Smooth muscle cell (in vitro differentiated cells): ENCODE measurements at regions not wholly inside any gene's neighbourhood (a gene's known extent, or its start where the extent isn't known, plus 50 kb on each side); places are given as distances from the start of the nearest gene placed in this dataset.

Source experiments
- DNase-seq: peaks from one replicate; lab custom pipeline; 2025; ENCODE audit not compliant: unreplicated experiment; lab: John Stamatoyannopoulos, UW
- H2AFZ ChIP-seq: fragments of 200-600 bp; sonication (generic); 2 replicates; pipeline ENCODE4 v1.6.0; 2016; ENCODE audit warnings: antibody characterized with exemption, low read depth, mild to moderate bottlenecking
- H3F3A ChIP-seq: fragments of 200-600 bp; sonication (generic); 2 replicates; pipeline ENCODE4 v1.6.0; 2017; ENCODE audit warnings: antibody characterized with exemption, low read depth
- H3K27ac ChIP-seq: fragments of 200-600 bp; sonication (generic); 2 replicates; pipeline ENCODE4 v1.5.1; 2016; ENCODE audit warnings: low read depth, mild to moderate bottlenecking
- H3K27me3 ChIP-seq: fragments of 200-600 bp; sonication (generic); 2 replicates; pipeline ENCODE4 v1.6.1; 2016; ENCODE audit warnings: low read depth, mild to moderate bottlenecking
- H3K36me3 ChIP-seq: fragments of 200-600 bp; sonication (generic); 2 replicates; pipeline ENCODE4 v1.5.1; 2016; ENCODE audit warnings: low read depth
- H3K4me1 ChIP-seq: fragments of 200-600 bp; sonication (generic); 2 replicates; pipeline ENCODE4 v1.5.1; 2016; ENCODE audit warnings: low read depth
- H3K4me2 ChIP-seq: fragments of 200-600 bp; sonication (generic); 2 replicates; pipeline ENCODE4 v1.6.0; 2016; ENCODE audit warnings: mild to moderate bottlenecking
- H3K4me3 ChIP-seq: fragments of 200-600 bp; sonication (generic); 2 replicates; pipeline ENCODE4 v1.5.1; 2016; ENCODE audit warnings: mild to moderate bottlenecking
- H3K79me2 ChIP-seq: fragments of 200-600 bp; sonication (generic); 2 replicates; pipeline ENCODE4 v1.6.0; 2016; ENCODE audit warnings: low read depth, mild to moderate bottlenecking
- H3K9ac ChIP-seq: fragments of 200-600 bp; sonication (generic); 2 replicates; pipeline ENCODE4 v1.6.0; 2016; ENCODE audit warnings: low read depth
- H3K9me3 ChIP-seq: fragments of 200-600 bp; sonication (generic); replicated peaks from 2 replicates; pipeline ENCODE4 v1.5.1; 2016; ENCODE audit warnings: low read depth
- H4K20me1 ChIP-seq: fragments of 200-600 bp; sonication (generic); 2 replicates; pipeline ENCODE4 v1.6.0; 2016; ENCODE audit warnings: low read depth
- CTCF ChIP-seq: fragments of 200-600 bp; sonication (generic); IDR thresholded peaks from 2 replicates; pipeline ENCODE4 v1.5.1; 2017; ENCODE audit warnings: borderline replicate concordance, mild to moderate bottlenecking, antibody characterized with exemption; ENCODE audit not compliant: insufficient read depth, poor library complexity, severe bottlenecking
- WGBS: methylation state at CpG from one replicate; pipeline ENCODE4 v1.1.7; 2016; ENCODE audit warnings: low lambda C conversion rate; 5-methylcytosine and 5-hydroxymethylcytosine counted together

- H3K9ac ChIP-seq: no peak overlapping the region
- no peaks in the 10 kb centered on the region for H3K4me1 ChIP-seq
- H3K4me3 ChIP-seq: no peak overlapping the region
- no peak overlapping the region for H3K27ac ChIP-seq
- H4K20me1 ChIP-seq: no peaks in the 10 kb centered on the region
- H3K27me3 ChIP-seq: no peaks in the 10 kb centered on the region
- H3K4me2 ChIP-seq: no peak overlapping the region
- TF ChIP-seq CTCF: no peak
- H2AFZ ChIP-seq: no peak overlapping the region
- H3F3A ChIP-seq: no peaks in the 10 kb centered on the region
- H3K36me3 ChIP-seq: no peaks in the 10 kb centered on the region
- no peak for DNase-seq
- peaks cover under 1% of the 10 kb centered on the region for H3K9me3 ChIP-seq
- no peaks in the 10 kb centered on the region for H3K79me2 ChIP-seq
Measured at GRCh38 chr11:127972816-127973215, 614.5 kb downstream of the ETS1 start.

GRCh38 chr11:127971448-127971847 is 615.9 kb downstream of the ETS1 start:
- no peaks in the 10 kb centered on the region for H3K79me2 ChIP-seq
- H3K27me3 ChIP-seq: no peaks in the 10 kb centered on the region
- DNase-seq: no peak
- no peak overlapping the region for H3K9ac ChIP-seq
- no peak overlapping the region for H3K4me2 ChIP-seq
- TF ChIP-seq CTCF: no peak
- H3F3A ChIP-seq: no peaks in the 10 kb centered on the region
- H2AFZ ChIP-seq: no peak overlapping the region
- no peak overlapping the region for H3K4me3 ChIP-seq
- H3K9me3 ChIP-seq: no peaks in the 10 kb centered on the region
- no peaks in the 10 kb centered on the region for H3K36me3 ChIP-seq
- WGBS: 90% methylated on average over 5 of the region's 5 CpGs
- H3K4me1 ChIP-seq: no peaks in the 10 kb centered on the region
- no peak overlapping the region for H3K27ac ChIP-seq
- H4K20me1 ChIP-seq: no peaks in the 10 kb centered on the region

GRCh38 chr11:127966821-127967220 is 620.5 kb downstream of the ETS1 start:
- no peak for TF ChIP-seq CTCF
- Histone ChIP-seq H3K9me3 (no peaks in the 10 kb centered on the region), H3K4me2 (no peak overlapping the region), H3K4me3 (no peak overlapping the region), H3K36me3 (no peaks in the 10 kb centered on the region), H3K27me3 (no peaks in the 10 kb centered on the region), H3F3A (no peaks in the 10 kb centered on the region), H3K4me1 (no peaks in the 10 kb centered on the region), H3K9ac (no peak overlapping the region), H4K20me1 (no peaks in the 10 kb centered on the region), H2AFZ (no peak overlapping the region), H3K79me2 (no peaks in the 10 kb centered on the region), H3K27ac (no peak overlapping the region)
- WGBS: 77% methylated on average over 1 of the region's 1 CpG
- no peak for DNase-seq

GRCh38 chr11:127965939-127966668 is 621.3 kb downstream of the ETS1 start:
- Histone ChIP-seq H3K79me2 (no peaks in the 10 kb centered on the region), H3K9me3 (no peaks in the 10 kb centered on the region), H3K4me2 (no peak overlapping the region), H3K36me3 (no peaks in the 10 kb centered on the region), H3K4me3 (no peak overlapping the region), H3K27me3 (no peaks in the 10 kb centered on the region), H3K27ac (no peak overlapping the region), H3K9ac (no peak overlapping the region), H3K4me1 (no peaks in the 10 kb centered on the region), H3F3A (no peaks in the 10 kb centered on the region), H4K20me1 (no peaks in the 10 kb centered on the region), H2AFZ (no peak overlapping the region)
- WGBS: 86% methylated on average over 2 of the region's 2 CpGs
- no peak for DNase-seq
- no peak for TF ChIP-seq CTCF
